Parathyroid adenoma (tissue), 2 donors: ENCODE measurements at regions not wholly inside any gene's neighbourhood (a gene's known extent, or its start where the extent isn't known, plus 50 kb on each side); places are given as distances from the start of the nearest gene placed in this dataset.

ENCODE experiments used
- H2AFZ ChIP-seq: fragments of 300-600 bp; sonication (generic); one replicate; pipeline ENCODE4 v1.7.0; 2017; ENCODE audit warnings: antibody characterized with exemption, mild to moderate bottlenecking
- H3K27ac ChIP-seq: fragments of 300-600 bp; sonication (generic); one replicate; pipeline ENCODE4 v1.7.0; 2017
- H3K27me3 ChIP-seq: fragments of 300-600 bp; sonication (generic); one replicate; pipeline ENCODE4 v1.7.0; 2017; ENCODE audit warnings: low read length; ENCODE audit not compliant: control insufficient read depth, insufficient read depth
- H3K36me3 ChIP-seq: fragments of 300-600 bp; sonication (generic); one replicate; pipeline ENCODE4 v1.7.0; 2017; ENCODE audit warnings: low read length; ENCODE audit not compliant: control insufficient read depth, insufficient read depth
- H3K4me1 ChIP-seq: fragments of 300-600 bp; sonication (generic); one replicate; pipeline ENCODE4 v1.7.0; 2017; ENCODE audit warnings: control low read depth
- H3K4me2 ChIP-seq: fragments of 300-600 bp; sonication (generic); one replicate; pipeline ENCODE4 v1.7.0; 2017; ENCODE audit warnings: low read length
- H3K4me3 ChIP-seq: fragments of 300-600 bp; sonication (generic); one replicate; pipeline ENCODE4 v1.7.0; 2017; ENCODE audit warnings: low read depth, low read length
- H3K79me2 ChIP-seq: fragments of 300-600 bp; sonication (generic); one replicate; pipeline ENCODE4 v1.7.0; 2017; ENCODE audit warnings: control low read depth
- H3K9ac ChIP-seq: fragments of 300-600 bp; sonication (generic); one replicate; pipeline ENCODE4 v1.7.0; 2017; ENCODE audit warnings: mild to moderate bottlenecking
- H3K9me3 ChIP-seq: fragments of 300-600 bp; sonication (generic); one replicate; pipeline ENCODE4 v1.7.0; 2017; ENCODE audit warnings: low read length; ENCODE audit not compliant: control insufficient read depth
- TF ChIP-seq, protein P1 (sequence below): fragments of 300-600 bp; sonication (generic); IDR thresholded peaks from one replicate; pipeline ENCODE4 v1.7.0; 2017; ENCODE audit warnings: antibody characterized with exemption, mild to moderate bottlenecking
- donor health status: primary hyperparathyroidism.

DNA sequence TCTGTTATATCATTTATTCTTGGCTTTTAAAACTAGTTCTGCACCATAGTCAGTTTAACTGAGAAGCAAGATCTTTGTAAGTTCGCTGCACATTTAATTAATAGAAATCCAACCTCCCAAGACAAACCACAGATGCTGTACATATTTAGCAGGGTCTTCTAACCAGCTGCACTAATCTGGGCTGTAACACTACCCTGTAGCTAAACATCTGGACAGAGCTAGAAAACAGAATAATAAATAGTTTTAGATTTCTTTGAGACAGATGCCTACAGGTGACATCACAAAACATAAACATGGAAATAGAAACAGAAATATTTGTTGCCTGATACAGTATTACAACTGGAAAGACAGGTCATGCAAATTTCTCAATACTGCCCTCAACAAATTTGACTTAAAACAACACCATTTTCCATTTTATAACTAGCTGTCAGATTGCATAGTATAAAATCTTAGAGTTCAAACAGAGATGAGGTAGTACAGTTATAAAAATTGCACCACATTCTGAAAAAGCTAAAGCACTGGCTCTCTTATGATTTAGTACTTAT is 315.1 kb downstream of the NR4A2 start:
- Histone ChIP-seq H3K4me2 (no peak overlapping the region), H3K79me2 (no peaks in the 10 kb centered on the region), H3K36me3 (no peaks in the 10 kb centered on the region), H3K4me3 (no peak overlapping the region), H3K27ac (no peak overlapping the region), H3K4me1 (no peaks in the 10 kb centered on the region), H2AFZ (no peak overlapping the region), H3K9ac (no peak overlapping the region), H3K9me3 (no peaks in the 10 kb centered on the region), H3K27me3 (no peaks in the 10 kb centered on the region)
- TF ChIP-seq, protein P1, sequence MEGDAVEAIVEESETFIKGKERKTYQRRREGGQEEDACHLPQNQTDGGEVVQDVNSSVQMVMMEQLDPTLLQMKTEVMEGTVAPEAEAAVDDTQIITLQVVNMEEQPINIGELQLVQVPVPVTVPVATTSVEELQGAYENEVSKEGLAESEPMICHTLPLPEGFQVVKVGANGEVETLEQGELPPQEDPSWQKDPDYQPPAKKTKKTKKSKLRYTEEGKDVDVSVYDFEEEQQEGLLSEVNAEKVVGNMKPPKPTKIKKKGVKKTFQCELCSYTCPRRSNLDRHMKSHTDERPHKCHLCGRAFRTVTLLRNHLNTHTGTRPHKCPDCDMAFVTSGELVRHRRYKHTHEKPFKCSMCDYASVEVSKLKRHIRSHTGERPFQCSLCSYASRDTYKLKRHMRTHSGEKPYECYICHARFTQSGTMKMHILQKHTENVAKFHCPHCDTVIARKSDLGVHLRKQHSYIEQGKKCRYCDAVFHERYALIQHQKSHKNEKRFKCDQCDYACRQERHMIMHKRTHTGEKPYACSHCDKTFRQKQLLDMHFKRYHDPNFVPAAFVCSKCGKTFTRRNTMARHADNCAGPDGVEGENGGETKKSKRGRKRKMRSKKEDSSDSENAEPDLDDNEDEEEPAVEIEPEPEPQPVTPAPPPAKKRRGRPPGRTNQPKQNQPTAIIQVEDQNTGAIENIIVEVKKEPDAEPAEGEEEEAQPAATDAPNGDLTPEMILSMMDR = no peak

DNA sequence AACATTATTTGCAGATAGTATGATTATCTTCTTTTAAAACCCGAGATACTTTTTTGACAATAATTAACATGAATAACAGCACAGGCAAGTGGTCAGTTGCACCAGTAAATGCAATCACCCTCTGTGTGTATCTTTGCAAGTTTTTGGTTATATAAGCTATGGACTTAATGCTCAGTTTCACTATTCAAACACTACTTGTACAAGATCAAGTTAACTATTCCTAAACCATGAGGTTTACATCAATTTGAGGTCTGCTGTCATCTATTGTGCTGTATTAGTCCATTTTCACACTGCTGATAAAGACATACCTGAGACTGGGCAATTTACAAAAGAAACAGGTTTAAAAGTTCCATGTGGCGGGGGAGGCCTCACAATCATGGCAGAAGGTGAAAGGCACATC is 323.2 kb downstream of the NR4A2 start:
- no peak overlapping the region for H2AFZ ChIP-seq
- TF ChIP-seq, protein P1 = no peak
- no peaks in the 10 kb centered on the region for H3K4me1 ChIP-seq
- no peaks in the 10 kb centered on the region for H3K27me3 ChIP-seq
- H3K9ac ChIP-seq = no peak overlapping the region
- H3K79me2 ChIP-seq = no peaks in the 10 kb centered on the region
- no peak overlapping the region for H3K27ac ChIP-seq
- no peaks in the 10 kb centered on the region for H3K36me3 ChIP-seq
- H3K9me3 ChIP-seq = no peaks in the 10 kb centered on the region
- no peak overlapping the region for H3K4me3 ChIP-seq
- no peak overlapping the region for H3K4me2 ChIP-seq

DNA sequence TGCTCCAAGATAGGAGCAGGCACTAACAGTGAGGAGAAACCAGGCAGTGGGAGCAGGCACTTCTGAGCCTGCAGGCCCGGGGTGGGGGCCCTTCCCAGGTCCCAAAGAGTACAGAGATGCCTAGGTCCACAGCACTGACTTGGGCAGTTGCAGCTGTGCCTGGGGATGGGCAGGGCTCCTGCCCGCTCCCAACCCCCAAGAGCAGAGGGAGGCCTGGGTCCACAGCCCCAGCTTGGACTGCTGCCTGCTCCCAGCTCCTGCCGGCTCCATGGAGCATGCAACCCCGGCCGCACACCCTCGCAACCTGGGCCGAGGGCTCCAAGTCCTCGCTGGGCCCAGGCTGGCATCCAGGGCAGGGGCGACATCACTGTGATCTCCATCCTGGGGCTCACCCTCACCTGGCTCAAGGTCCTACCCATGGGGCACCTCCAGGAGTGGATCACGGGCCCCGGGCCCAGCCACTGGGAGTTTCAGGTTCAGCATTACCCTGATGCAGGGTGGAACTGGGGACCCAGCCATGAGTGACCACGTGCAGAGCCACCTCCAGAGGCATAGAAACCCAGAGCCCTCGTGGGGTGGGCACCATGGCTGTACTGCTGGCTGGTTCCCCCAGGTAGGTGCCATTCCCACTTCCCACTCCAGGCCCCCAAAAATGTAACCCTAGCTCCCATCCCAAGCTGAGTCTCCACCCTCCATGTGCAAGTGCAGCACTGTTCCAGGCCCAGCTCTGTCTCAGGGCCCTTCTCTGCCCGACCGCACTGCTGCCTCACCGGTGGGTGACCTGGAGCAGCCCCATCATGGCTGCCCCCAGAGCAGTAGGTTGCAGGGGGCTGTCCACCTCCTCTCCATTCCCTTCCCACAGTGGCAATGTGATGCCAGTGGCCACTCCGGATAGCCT is 325.6 kb downstream of the NR4A2 start:
- TF ChIP-seq, protein P1 = no peak
- H3K4me2 ChIP-seq = no peak overlapping the region
- H3K4me3 ChIP-seq = no peak overlapping the region
- no peaks in the 10 kb centered on the region for H3K79me2 ChIP-seq
- no peaks in the 10 kb centered on the region for H3K27me3 ChIP-seq
- no peak overlapping the region for H3K9ac ChIP-seq
- no peak overlapping the region for H2AFZ ChIP-seq
- no peaks in the 10 kb centered on the region for H3K9me3 ChIP-seq
- H3K36me3 ChIP-seq = no peaks in the 10 kb centered on the region
- H3K27ac ChIP-seq = no peak overlapping the region
- no peaks in the 10 kb centered on the region for H3K4me1 ChIP-seq

DNA sequence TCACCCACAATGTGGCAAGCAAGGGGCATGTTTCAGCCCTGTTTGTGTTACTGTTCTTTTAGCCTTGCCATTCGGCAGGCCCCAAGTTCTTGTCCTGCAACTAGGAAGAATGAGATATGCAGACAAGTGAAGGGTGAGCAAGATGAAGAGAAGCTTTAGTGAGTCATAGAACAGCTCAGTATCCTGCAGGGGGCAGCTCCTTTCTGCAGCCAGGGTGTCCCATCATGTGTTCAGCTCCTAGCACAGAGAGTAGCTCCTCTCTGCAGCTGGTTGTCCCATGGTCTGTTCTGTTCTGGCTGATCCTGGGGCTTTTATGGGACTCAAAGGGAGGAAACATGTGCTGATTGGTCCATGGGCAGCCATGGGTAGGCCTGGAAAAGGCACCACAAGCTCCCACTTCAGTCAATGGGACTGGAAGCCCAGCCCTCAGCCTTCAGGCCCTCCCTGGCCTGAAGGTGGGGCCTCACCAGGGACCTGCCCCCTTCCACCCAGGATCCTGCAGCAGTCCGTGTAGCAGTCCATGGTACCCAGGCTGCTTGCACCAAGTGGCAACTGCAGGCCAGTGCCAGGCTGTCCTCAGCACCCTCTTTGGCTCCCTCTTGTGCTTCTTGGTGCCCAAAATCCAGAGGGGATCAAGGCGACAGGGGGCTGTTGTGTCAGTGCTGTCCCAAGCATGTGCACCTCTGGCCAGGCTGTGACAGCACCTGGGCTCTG is 326.4 kb downstream of the NR4A2 start:
- TF ChIP-seq, protein P1 = no peak
- no peak overlapping the region for H3K9ac ChIP-seq
- no peaks in the 10 kb centered on the region for H3K4me1 ChIP-seq
- H3K4me2 ChIP-seq = no peak overlapping the region
- no peaks in the 10 kb centered on the region for H3K79me2 ChIP-seq
- H3K4me3 ChIP-seq = no peak overlapping the region
- H3K27me3 ChIP-seq = no peaks in the 10 kb centered on the region
- H3K9me3 ChIP-seq = no peaks in the 10 kb centered on the region
- no peak overlapping the region for H3K27ac ChIP-seq
- no peaks in the 10 kb centered on the region for H3K36me3 ChIP-seq
- H2AFZ ChIP-seq = no peak overlapping the region
